Skeletal muscle tissue (tissue), 3 donors: ENCODE measurements at regions not wholly inside any gene's neighbourhood (a gene's known extent, or its start where the extent isn't known, plus 50 kb on each side); places are given as distances from the start of the nearest gene placed in this dataset.

Experiments
- H3K27ac ChIP-seq: one replicate; pipeline ENCODE4 v1.7.0; 2013; ENCODE audit warnings: mild to moderate bottlenecking, low read depth, low read length, inconsistent platforms
- H3K27me3 ChIP-seq, 3 donors: one replicate each; pipeline ENCODE4 v1.7.0; 2013; ENCODE audit warnings: low read length in 3 of 3; ENCODE audit not compliant: control insufficient read depth in 3 of 3, insufficient read depth in 3 of 3
- H3K36me3 ChIP-seq, 3 donors: one replicate each; pipeline ENCODE4 v1.7.0; 2013; ENCODE audit warnings: low read length in 3 of 3; ENCODE audit not compliant: control insufficient read depth in 3 of 3, insufficient read depth in 3 of 3
- H3K4me1 ChIP-seq, 3 donors: one replicate each; pipeline ENCODE4 v1.7.0; 2013; ENCODE audit warnings: low read length in 3 of 3, mild to moderate bottlenecking in 3 of 3; ENCODE audit not compliant: control insufficient read depth in 3 of 3, insufficient read depth in 3 of 3
- H3K4me3 ChIP-seq, 3 donors: one replicate each; pipeline ENCODE4 v1.7.0; 2013; ENCODE audit warnings: low read length in 3 of 3
- H3K9ac ChIP-seq, 3 donors: one replicate each; pipeline ENCODE4 v1.7.0; 2013; ENCODE audit warnings: low read length in 3 of 3, mild to moderate bottlenecking in 3 of 3, moderate library complexity in 2 of 3, low read depth in 1 of 3
- H3K9me3 ChIP-seq, 3 donors: one replicate each; pipeline ENCODE4 v1.7.0; 2013; ENCODE audit warnings: low read length in 3 of 3; ENCODE audit not compliant: control insufficient read depth in 3 of 3
- donor health status: Osteomylitis.

DNA sequence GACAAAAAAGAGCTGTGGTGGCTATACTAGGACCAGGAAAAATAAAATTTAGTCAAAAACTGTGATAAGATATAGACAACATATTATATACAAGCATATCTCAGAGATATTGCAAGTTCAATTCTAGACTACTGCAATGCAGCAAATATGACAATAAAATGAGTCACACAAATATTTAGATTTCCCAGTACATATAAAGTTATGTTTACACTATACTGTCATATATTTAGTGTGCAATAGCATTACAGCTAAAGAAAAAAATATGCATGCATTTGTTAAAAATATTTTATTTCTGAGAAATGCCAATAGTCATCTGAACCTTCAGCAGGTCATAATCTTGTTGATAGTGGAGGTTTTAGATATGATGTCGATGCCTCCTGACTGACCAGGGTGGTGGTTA is 72.1 kb downstream of the AKR1C4 start:
- Histone ChIP-seq H3K9ac (no peak overlapping the region), H3K27ac (no peak overlapping the region), H3K4me3 (no peak overlapping the region), H3K9me3 (peaks cover 0 to 3% (median 2%) of the 10 kb centered on the region in 3 donors), H3K4me1 (no peaks in the 10 kb centered on the region), H3K27me3 (no peaks in the 10 kb centered on the region), H3K36me3 (no peaks in the 10 kb centered on the region)

- Histone ChIP-seq H3K27me3 (no peaks in the 10 kb centered on the region), H3K9ac (no peak overlapping the region), H3K36me3 (no peaks in the 10 kb centered on the region), H3K4me1 (no peaks in the 10 kb centered on the region), H3K9me3 (peaks cover 0 to 3% (median 2%) of the 10 kb centered on the region in 3 donors), H3K27ac (no peak overlapping the region), H3K4me3 (no peak overlapping the region)
These were observed 73.2 kb downstream of the AKR1C4 start for GRCh38 chr10:5269791-5270190.

GRCh38 chr10:5271526-5271925 is 74.9 kb downstream of the AKR1C4 start:
- Histone ChIP-seq H3K36me3 (no peaks in the 10 kb centered on the region), H3K9ac (no peak overlapping the region), H3K27ac (no peak overlapping the region), H3K9me3 (peaks cover 0 to 3% (median 0%) of the 10 kb centered on the region in 3 donors), H3K4me1 (no peaks in the 10 kb centered on the region), H3K27me3 (no peaks in the 10 kb centered on the region), H3K4me3 (no peak overlapping the region)

DNA sequence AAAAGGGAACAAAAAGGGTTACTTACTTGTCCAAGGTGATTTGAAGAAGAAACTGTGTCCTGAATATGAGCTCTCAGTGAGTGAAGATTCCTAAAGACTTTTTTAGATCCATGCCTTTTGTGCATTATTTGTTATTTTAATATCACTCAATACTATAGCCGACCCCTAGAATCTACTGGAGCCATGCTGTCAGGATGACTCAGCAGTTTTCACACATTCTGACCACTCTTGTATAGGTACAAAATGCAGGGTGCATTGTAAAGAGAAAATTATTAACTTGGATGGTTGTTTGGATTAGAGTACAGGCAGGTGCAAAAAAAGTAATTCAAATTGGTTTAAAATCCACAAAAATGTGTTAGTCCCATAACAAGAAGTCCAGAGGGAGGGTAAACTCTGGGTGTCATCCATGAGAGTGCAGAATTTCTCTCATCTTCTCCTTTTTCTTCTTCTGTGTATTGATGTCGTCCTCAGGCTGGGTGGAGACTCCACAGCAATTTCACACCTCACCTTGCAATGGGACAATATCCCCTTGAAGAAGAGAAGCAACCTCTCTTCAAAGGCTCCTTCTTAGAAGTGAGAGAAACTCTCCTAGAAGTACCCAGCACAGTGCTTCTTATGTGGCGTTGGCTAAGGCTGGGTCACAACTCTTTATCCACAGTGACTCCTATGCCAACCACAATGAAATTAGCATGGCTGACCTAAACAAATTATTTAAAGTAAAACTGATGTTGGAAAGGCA is 75.6 kb downstream of the AKR1C4 start:
- H3K27ac ChIP-seq: no peak overlapping the region
- no peak overlapping the region for H3K9ac ChIP-seq
- no peaks in the 10 kb centered on the region for H3K36me3 ChIP-seq
- no peaks in the 10 kb centered on the region for H3K27me3 ChIP-seq
- H3K4me1 ChIP-seq: no peaks in the 10 kb centered on the region
- no peak overlapping the region for H3K4me3 ChIP-seq
- H3K9me3 ChIP-seq: peaks cover 0 to 1% (median 0%) of the 10 kb centered on the region in 3 donors

- Histone ChIP-seq H3K9ac (no peak overlapping the region), H3K27ac (no peak overlapping the region), H3K9me3 (no peaks in the 10 kb centered on the region), H3K4me3 (no peak overlapping the region), H3K36me3 (no peaks in the 10 kb centered on the region), H3K27me3 (no peaks in the 10 kb centered on the region), H3K4me1 (no peaks in the 10 kb centered on the region)
These were observed 78.2 kb downstream of the AKR1C4 start for GRCh38 chr10:5274795-5275194.

GRCh38 chr10:5281356-5281755 is 83.4 kb upstream of the UCN3 start:
- Histone ChIP-seq H3K36me3 (no peaks in the 10 kb centered on the region), H3K4me3 (no peak overlapping the region), H3K9ac (no peak overlapping the region), H3K27ac (no peak overlapping the region), H3K4me1 (peaks cover 3 to 10% (median 7%) of the 10 kb centered on the region in 3 donors), H3K9me3 (no peaks in the 10 kb centered on the region), H3K27me3 (peaks cover 0 to 4% (median 0%) of the 10 kb centered on the region in 3 donors)

DNA sequence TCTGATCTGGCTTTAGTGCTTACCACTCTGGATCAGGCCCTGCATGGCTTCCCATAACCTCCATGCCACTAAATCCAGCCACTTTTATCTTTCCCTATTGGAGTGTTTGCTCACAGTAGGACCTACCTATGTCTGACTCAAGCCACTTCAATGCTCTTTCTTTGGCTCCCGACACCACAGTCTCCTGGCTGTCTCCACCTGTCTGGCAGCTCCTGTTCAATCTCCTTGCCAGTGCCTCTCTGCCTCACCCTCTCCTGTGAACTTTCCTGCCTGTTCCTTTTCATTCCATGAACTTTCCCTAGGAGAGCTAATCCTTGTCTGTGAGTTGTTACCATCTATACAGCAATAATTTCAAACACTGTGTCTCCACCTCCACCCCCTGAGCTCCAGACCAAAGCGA is 82.6 kb upstream of the UCN3 start:
- Histone ChIP-seq H3K27me3 (peaks cover 0 to 4% (median 0%) of the 10 kb centered on the region in 3 donors), H3K9ac (no peak overlapping the region), H3K4me3 (no peak overlapping the region), H3K27ac (no peak overlapping the region), H3K36me3 (no peaks in the 10 kb centered on the region), H3K9me3 (no peaks in the 10 kb centered on the region), H3K4me1 (peaks cover 3 to 10% (median 7%) of the 10 kb centered on the region in 3 donors)

DNA sequence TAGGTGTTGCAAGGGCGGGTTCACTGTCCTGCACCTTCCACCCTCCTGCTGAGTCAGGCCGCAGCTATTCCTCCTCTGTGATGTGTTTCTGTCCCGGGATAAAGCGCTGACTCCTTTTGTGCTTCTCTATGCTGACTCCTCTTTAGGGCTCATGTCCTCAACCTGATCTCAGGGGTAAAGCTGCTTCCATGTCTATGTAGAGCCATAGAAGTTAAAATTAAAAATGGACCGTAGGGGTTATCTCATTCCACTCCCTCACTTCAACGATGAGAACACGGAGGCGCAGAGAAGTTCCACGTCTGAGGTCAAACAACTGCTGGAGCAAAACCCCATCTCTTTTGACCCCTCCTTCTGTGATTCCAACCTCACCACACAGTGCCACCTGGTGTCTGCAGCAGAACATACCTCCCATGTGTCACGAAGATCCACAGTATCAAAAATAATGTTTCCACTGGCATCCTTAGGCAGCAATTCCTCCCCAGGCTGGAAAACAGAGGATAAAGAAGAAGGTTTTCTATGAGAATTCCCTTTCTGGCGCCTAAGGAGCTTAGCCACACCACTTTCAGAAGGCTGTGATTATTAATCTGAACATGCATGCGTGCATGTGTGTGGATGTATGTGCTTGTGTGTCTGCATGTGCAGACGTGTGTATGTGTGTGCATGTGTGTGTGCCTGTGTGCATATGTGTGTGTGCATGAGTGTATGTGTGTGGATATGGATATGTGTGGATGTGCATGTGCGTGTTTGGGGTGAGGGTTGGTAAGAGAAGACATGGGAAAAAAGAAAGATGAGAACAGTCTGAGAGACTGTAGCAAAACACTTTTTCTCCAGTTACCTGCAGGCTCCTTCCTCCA is 81.2 kb upstream of the UCN3 start:
- Histone ChIP-seq H3K9ac (no peak overlapping the region), H3K4me3 (no peak overlapping the region), H3K4me1 (peaks cover 3 to 10% (median 7%) of the 10 kb centered on the region in 3 donors), H3K9me3 (no peaks in the 10 kb centered on the region), H3K27ac (no peak overlapping the region), H3K36me3 (no peaks in the 10 kb centered on the region), H3K27me3 (peaks cover 0 to 4% (median 0%) of the 10 kb centered on the region in 3 donors)

GRCh38 chr10:5284311-5285057 is 80.3 kb upstream of the UCN3 start:
- no peaks in the 10 kb centered on the region for H3K36me3 ChIP-seq
- peaks cover 0 to 4% (median 0%) of the 10 kb centered on the region in 3 donors for H3K27me3 ChIP-seq
- no peak overlapping the region for H3K4me3 ChIP-seq
- H3K9ac ChIP-seq: no peak overlapping the region
- peaks cover 3 to 10% (median 7%) of the 10 kb centered on the region in 3 donors for H3K4me1 ChIP-seq
- H3K9me3 ChIP-seq: no peaks in the 10 kb centered on the region
- H3K27ac ChIP-seq: no peak overlapping the region
